ENCODE measurements at regions not wholly inside any gene's neighbourhood (a gene's known extent, or its start where the extent isn't known, plus 50 kb on each side); places are given as distances from the start of the nearest gene placed in this dataset.

- Histone ChIP-seq H2AFZ (ENCODE audit: low read depth, low read length) (no peak overlapping the region), H3K4me2 (ENCODE audit: insufficient read depth, low read length) (no peak overlapping the region), H4K20me1 (ENCODE audit: insufficient read depth, low read length) (no peaks in the 10 kb centered on the region), H3K79me2 (ENCODE audit: insufficient read depth, low read length) (no peaks in the 10 kb centered on the region), H3K27me3 (ENCODE audit: insufficient read depth, low read length, poor library complexity) (no peaks in the 10 kb centered on the region), H3K9me3 (ENCODE audit: insufficient read depth, low read length, severe bottlenecking) (no peaks in the 10 kb centered on the region), H3K9ac (ENCODE audit: low read depth, low read length) (no peak overlapping the region), H3K4me3 (ENCODE audit: low read depth in 1 of 2, low read length in 2 of 2) (no peak overlapping the region), H3K27ac (ENCODE audit: low read length) (no peak overlapping the region), H3K36me3 (ENCODE audit: insufficient read depth, low read length) (no peaks in the 10 kb centered on the region), H3K4me1 (ENCODE audit: insufficient read depth, low read length) (no peaks in the 10 kb centered on the region)
- no peak for DNase-seq
- ATAC-seq (ENCODE audit: insufficient read depth, low read depth), result no peak
- TF ChIP-seq CTCF (IDR thresholded peaks at IDR 0.05; ENCODE audit: borderline replicate concordance, extremely low read depth, low read length, poor library complexity, severe bottlenecking) (no peak), EZH2 (IDR thresholded peaks at IDR 0.05; ENCODE audit: borderline replicate concordance, low read depth, low read length, severe bottlenecking) (no peak)
Observed at GRCh38 chr4:181061787-181062186, 1181.4 kb upstream of the TENM3 start.

DNA sequence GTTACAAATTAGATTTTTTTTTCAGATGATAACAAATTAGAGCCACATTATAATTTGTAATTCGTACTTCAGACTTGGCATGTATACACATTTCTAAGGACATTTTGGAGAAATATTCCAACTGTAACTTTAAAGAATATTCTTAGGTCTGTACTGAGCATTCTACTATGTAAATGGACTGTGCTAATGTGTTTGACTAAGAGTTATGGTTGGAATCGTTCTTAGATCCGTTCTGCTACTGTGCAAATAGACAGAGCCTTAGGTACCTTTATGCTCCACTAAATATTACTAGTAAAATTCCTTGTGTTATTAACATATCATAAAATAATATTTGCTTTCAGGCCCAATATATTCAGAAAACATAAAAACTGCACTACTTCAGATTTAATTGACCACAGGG is 1180.0 kb upstream of the TENM3 start:
- Histone ChIP-seq H3K36me3 (ENCODE audit: insufficient read depth, low read length) (no peaks in the 10 kb centered on the region), H3K27ac (ENCODE audit: low read length) (no peak overlapping the region), H3K79me2 (ENCODE audit: insufficient read depth, low read length) (no peaks in the 10 kb centered on the region), H3K9ac (ENCODE audit: low read depth, low read length) (no peak overlapping the region), H3K4me1 (ENCODE audit: insufficient read depth, low read length) (no peaks in the 10 kb centered on the region), H3K9me3 (ENCODE audit: insufficient read depth, low read length, severe bottlenecking) (no peaks in the 10 kb centered on the region), H3K4me2 (ENCODE audit: insufficient read depth, low read length) (no peak overlapping the region), H3K4me3 (ENCODE audit: low read depth in 1 of 2, low read length in 2 of 2) (no peak overlapping the region), H3K27me3 (ENCODE audit: insufficient read depth, low read length, poor library complexity) (no peaks in the 10 kb centered on the region), H2AFZ (ENCODE audit: low read depth, low read length) (no peak overlapping the region), H4K20me1 (ENCODE audit: insufficient read depth, low read length) (no peaks in the 10 kb centered on the region)
- TF ChIP-seq EZH2 (IDR thresholded peaks at IDR 0.05; ENCODE audit: borderline replicate concordance, low read depth, low read length, severe bottlenecking) (no peak), CTCF (IDR thresholded peaks at IDR 0.05; ENCODE audit: borderline replicate concordance, extremely low read depth, low read length, poor library complexity, severe bottlenecking) (no peak)
- DNase-seq, result no peak
- no peak for ATAC-seq (ENCODE audit: insufficient read depth, low read depth)

- TF ChIP-seq CTCF (IDR thresholded peaks at IDR 0.05; ENCODE audit: borderline replicate concordance, extremely low read depth, low read length, poor library complexity, severe bottlenecking) (no peak), EZH2 (IDR thresholded peaks at IDR 0.05; ENCODE audit: borderline replicate concordance, low read depth, low read length, severe bottlenecking) (no peak)
- Histone ChIP-seq H3K36me3 (ENCODE audit: insufficient read depth, low read length) (no peaks in the 10 kb centered on the region), H3K27me3 (ENCODE audit: insufficient read depth, low read length, poor library complexity) (no peaks in the 10 kb centered on the region), H3K9me3 (ENCODE audit: insufficient read depth, low read length, severe bottlenecking) (peaks cover 5% of the 10 kb centered on the region), H3K4me2 (ENCODE audit: insufficient read depth, low read length) (no peak overlapping the region), H3K79me2 (ENCODE audit: insufficient read depth, low read length) (no peaks in the 10 kb centered on the region), H3K27ac (ENCODE audit: low read length) (no peak overlapping the region), H3K9ac (ENCODE audit: low read depth, low read length) (no peak overlapping the region), H3K4me3 (ENCODE audit: low read depth in 1 of 2, low read length in 2 of 2) (no peak overlapping the region), H3K4me1 (ENCODE audit: insufficient read depth, low read length) (no peaks in the 10 kb centered on the region), H4K20me1 (ENCODE audit: insufficient read depth, low read length) (no peaks in the 10 kb centered on the region), H2AFZ (ENCODE audit: low read depth, low read length) (no peak overlapping the region)
- ATAC-seq (ENCODE audit: insufficient read depth, low read depth) (no peak), DNase-seq (no peak)
Observed at GRCh38 chr4:181077341-181077740, 1165.9 kb upstream of the TENM3 start.

- Histone ChIP-seq H3K4me2 (ENCODE audit: insufficient read depth, low read length) (no peak overlapping the region), H2AFZ (ENCODE audit: low read depth, low read length) (no peak overlapping the region), H3K9me3 (ENCODE audit: insufficient read depth, low read length, severe bottlenecking) (peaks cover 5% of the 10 kb centered on the region), H3K4me1 (ENCODE audit: insufficient read depth, low read length) (no peaks in the 10 kb centered on the region), H3K36me3 (ENCODE audit: insufficient read depth, low read length) (no peaks in the 10 kb centered on the region), H3K79me2 (ENCODE audit: insufficient read depth, low read length) (no peaks in the 10 kb centered on the region), H3K27ac (ENCODE audit: low read length) (no peak overlapping the region), H3K27me3 (ENCODE audit: insufficient read depth, low read length, poor library complexity) (no peaks in the 10 kb centered on the region), H4K20me1 (ENCODE audit: insufficient read depth, low read length) (no peaks in the 10 kb centered on the region), H3K4me3 (ENCODE audit: low read depth in 1 of 2, low read length in 2 of 2) (no peak overlapping the region), H3K9ac (ENCODE audit: low read depth, low read length) (no peak overlapping the region)
- DNase-seq (no peak), ATAC-seq (ENCODE audit: insufficient read depth, low read depth) (no peak)
- no peak for TF ChIP-seq CTCF (IDR thresholded peaks at IDR 0.05; ENCODE audit: borderline replicate concordance, extremely low read depth, low read length, poor library complexity, severe bottlenecking)
Observed at GRCh38 chr4:181078196-181078595, 1165.0 kb upstream of the TENM3 start.
